ENCODE measurements at regions not wholly inside any gene's neighbourhood (a gene's known extent, or its start where the extent isn't known, plus 50 kb on each side); places are given as distances from the start of the nearest gene placed in this dataset.

DNA sequence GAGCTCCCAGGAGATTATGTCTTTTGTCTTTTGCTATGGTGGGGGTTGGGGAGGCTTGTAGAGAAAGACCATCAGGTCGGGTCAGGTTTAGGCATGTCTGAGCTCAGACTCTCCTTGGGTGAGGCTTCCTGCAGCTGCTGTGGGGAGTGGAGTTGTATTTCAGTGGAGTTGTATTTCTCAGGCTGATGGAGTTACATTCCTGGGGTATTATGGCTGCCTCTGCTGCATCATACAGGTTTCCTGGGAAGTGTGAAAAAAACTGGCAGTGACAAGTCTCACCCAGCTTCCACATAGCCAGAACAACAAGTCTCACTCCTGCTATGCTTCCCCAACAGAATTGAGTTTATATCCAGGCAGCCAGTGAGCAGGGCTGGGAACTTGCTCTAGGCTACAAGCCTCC lies 119.3 kb downstream of the VSIG4 start:
- Histone ChIP-seq H3K4me3 (ENCODE audit: low read length) (no peak overlapping the region), H3K36me3 (replicated peaks; ENCODE audit: low read depth, low read length) (no peaks in the 10 kb centered on the region), H4K20me1 (ENCODE audit: insufficient read depth, low read length) (no peaks in the 10 kb centered on the region), H3K4me1 (ENCODE audit: low read length) (no peaks in the 10 kb centered on the region), H3K4me2 (ENCODE audit: low read length) (no peak overlapping the region), H3K9ac (ENCODE audit: low read length) (no peak overlapping the region), H2AFZ (ENCODE audit: low read depth, low read length) (no peak overlapping the region), H3K27ac (ENCODE audit: low read length) (no peak overlapping the region), H3K9me3 (ENCODE audit: insufficient read depth, low read length) (no peaks in the 10 kb centered on the region), H3K27me3 (ENCODE audit: low read depth, low read length) (no peaks in the 10 kb centered on the region), H3K79me2 (ENCODE audit: low read length) (no peaks in the 10 kb centered on the region)
- TF ChIP-seq, protein P1, sequence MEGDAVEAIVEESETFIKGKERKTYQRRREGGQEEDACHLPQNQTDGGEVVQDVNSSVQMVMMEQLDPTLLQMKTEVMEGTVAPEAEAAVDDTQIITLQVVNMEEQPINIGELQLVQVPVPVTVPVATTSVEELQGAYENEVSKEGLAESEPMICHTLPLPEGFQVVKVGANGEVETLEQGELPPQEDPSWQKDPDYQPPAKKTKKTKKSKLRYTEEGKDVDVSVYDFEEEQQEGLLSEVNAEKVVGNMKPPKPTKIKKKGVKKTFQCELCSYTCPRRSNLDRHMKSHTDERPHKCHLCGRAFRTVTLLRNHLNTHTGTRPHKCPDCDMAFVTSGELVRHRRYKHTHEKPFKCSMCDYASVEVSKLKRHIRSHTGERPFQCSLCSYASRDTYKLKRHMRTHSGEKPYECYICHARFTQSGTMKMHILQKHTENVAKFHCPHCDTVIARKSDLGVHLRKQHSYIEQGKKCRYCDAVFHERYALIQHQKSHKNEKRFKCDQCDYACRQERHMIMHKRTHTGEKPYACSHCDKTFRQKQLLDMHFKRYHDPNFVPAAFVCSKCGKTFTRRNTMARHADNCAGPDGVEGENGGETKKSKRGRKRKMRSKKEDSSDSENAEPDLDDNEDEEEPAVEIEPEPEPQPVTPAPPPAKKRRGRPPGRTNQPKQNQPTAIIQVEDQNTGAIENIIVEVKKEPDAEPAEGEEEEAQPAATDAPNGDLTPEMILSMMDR (IDR thresholded peaks at IDR 0.05; ENCODE audit: low read depth, low read length): no peak
- no peak for TF ChIP-seq EZH2phosphoT487 (IDR thresholded peaks at IDR 0.05; ENCODE audit: low read depth)

DNA sequence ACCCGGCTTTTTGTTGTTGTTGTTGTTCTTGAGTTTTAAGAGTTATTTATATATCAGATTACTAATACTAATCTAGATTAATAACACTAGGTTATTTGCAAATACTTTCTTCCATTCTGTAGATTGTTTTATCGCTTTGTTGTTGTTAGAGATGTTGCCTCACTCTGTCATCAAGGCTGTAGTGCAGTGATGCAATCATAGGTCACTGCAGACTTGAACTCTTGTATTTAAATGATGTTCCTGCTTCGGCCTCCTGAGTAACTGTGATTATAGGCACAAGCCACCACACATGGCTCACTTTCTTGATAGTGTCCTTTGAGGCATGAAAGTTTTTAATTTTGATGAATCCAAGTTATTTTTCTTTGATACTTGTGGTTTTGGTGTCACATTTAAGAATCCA lies 129.0 kb downstream of the VSIG4 start:
- H3K4me3 ChIP-seq (ENCODE audit: low read length): no peak overlapping the region
- no peak overlapping the region for H2AFZ ChIP-seq (ENCODE audit: low read depth, low read length)
- no peaks in the 10 kb centered on the region for H4K20me1 ChIP-seq (ENCODE audit: insufficient read depth, low read length)
- H3K27ac ChIP-seq (ENCODE audit: low read length): no peak overlapping the region
- no peaks in the 10 kb centered on the region for H3K9me3 ChIP-seq (ENCODE audit: insufficient read depth, low read length)
- no peaks in the 10 kb centered on the region for H3K36me3 ChIP-seq (replicated peaks; ENCODE audit: low read depth, low read length)
- no peaks in the 10 kb centered on the region for H3K27me3 ChIP-seq (ENCODE audit: low read depth, low read length)
- no peak for TF ChIP-seq EZH2phosphoT487 (IDR thresholded peaks at IDR 0.05; ENCODE audit: low read depth)
- TF ChIP-seq, protein P1 (IDR thresholded peaks at IDR 0.05; ENCODE audit: low read depth, low read length): no peak
- no peak overlapping the region for H3K9ac ChIP-seq (ENCODE audit: low read length)
- no peaks in the 10 kb centered on the region for H3K79me2 ChIP-seq (ENCODE audit: low read length)
- H3K4me1 ChIP-seq (ENCODE audit: low read length): no peaks in the 10 kb centered on the region
- no peak overlapping the region for H3K4me2 ChIP-seq (ENCODE audit: low read length)

DNA sequence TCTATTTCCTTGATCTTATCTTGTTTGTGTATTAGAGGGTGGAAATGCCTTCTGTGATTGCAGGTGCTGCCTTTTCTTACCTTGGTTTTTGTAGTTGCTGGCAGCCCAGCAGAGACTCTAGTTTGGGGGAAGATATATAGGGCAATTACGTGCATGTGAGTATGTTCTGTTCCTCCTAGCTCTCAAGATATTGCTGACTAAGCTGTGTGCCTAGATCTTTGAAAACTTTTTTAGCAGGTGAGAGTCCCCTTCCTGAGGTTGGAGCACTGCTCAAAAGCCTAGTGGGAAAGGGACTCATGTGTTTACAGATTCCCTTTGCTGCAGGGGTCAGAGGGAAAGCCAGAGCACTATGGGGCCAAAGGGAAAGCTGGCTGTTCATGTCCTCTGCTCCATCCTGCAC lies 136.1 kb downstream of the VSIG4 start:
- Histone ChIP-seq H3K9me3 (ENCODE audit: insufficient read depth, low read length) (no peaks in the 10 kb centered on the region), H4K20me1 (ENCODE audit: insufficient read depth, low read length) (no peaks in the 10 kb centered on the region), H3K36me3 (replicated peaks; ENCODE audit: low read depth, low read length) (no peaks in the 10 kb centered on the region), H3K27me3 (ENCODE audit: low read depth, low read length) (no peaks in the 10 kb centered on the region), H3K27ac (ENCODE audit: low read length) (no peak overlapping the region), H3K4me3 (ENCODE audit: low read length) (no peak overlapping the region), H3K9ac (ENCODE audit: low read length) (no peak overlapping the region), H3K4me2 (ENCODE audit: low read length) (no peak overlapping the region), H2AFZ (ENCODE audit: low read depth, low read length) (no peak overlapping the region), H3K79me2 (ENCODE audit: low read length) (no peaks in the 10 kb centered on the region), H3K4me1 (ENCODE audit: low read length) (no peaks in the 10 kb centered on the region)
- no peak for TF ChIP-seq EZH2phosphoT487 (IDR thresholded peaks at IDR 0.05; ENCODE audit: low read depth)
- TF ChIP-seq, protein P1 (IDR thresholded peaks at IDR 0.05; ENCODE audit: low read depth, low read length): no peak

DNA sequence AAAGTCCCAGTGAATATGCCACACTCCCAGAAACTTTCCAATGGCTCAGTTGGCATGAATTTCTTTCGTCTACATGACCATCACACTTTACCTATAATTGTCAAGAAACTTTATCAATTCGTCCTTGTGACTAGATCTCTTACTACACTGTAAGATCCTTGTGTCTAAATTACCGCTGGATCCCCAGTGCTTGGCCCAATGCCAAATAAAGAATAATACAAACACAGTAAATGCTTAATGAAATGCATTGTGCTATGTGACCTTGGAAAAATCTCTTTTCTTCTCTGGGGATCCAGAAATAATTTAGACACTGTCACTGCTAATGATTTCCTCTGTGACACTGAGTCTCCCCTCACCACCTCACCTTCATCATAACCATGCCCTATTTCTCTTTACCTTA lies 137.9 kb downstream of the VSIG4 start:
- Histone ChIP-seq H3K27me3 (ENCODE audit: low read depth, low read length) (no peaks in the 10 kb centered on the region), H2AFZ (ENCODE audit: low read depth, low read length) (no peak overlapping the region), H3K4me2 (ENCODE audit: low read length) (no peak overlapping the region), H3K36me3 (replicated peaks; ENCODE audit: low read depth, low read length) (no peaks in the 10 kb centered on the region), H3K27ac (ENCODE audit: low read length) (no peak overlapping the region), H4K20me1 (ENCODE audit: insufficient read depth, low read length) (no peaks in the 10 kb centered on the region), H3K4me3 (ENCODE audit: low read length) (no peak overlapping the region), H3K9me3 (ENCODE audit: insufficient read depth, low read length) (no peaks in the 10 kb centered on the region), H3K4me1 (ENCODE audit: low read length) (no peaks in the 10 kb centered on the region), H3K9ac (ENCODE audit: low read length) (no peak overlapping the region), H3K79me2 (ENCODE audit: low read length) (no peaks in the 10 kb centered on the region)
- TF ChIP-seq EZH2phosphoT487 (IDR thresholded peaks at IDR 0.05; ENCODE audit: low read depth): no peak
- TF ChIP-seq, protein P1 (IDR thresholded peaks at IDR 0.05; ENCODE audit: low read depth, low read length): no peak
